K562 (cell line): ENCODE measurements at regions not wholly inside any gene's neighbourhood (a gene's known extent, or its start where the extent isn't known, plus 50 kb on each side); places are given as distances from the start of the nearest gene placed in this dataset.

ENCODE experiments used
- ATAC-seq: fragments of 200-7000 bp; cut with Tn5 transposase; 3 replicates; pipeline ENCODE4 v1.9.1; 2020; ENCODE audit warnings: moderate library complexity
- BruUV-seq: library from RNA; stranded (reverse); fragments of 400-500 nt; replicated peaks from 2 replicates; lab custom pipeline; 2021; lab: Mats Ljungman, UMichigan
- CTCF ChIA-PET: fragments of 300-600 bp; formaldehyde crosslinking; extraction: SDS; loops from one replicate; lab custom pipeline; 2021; ENCODE audit warnings: low intra/inter-chr PET ratio; lab: Yijun Ruan, JAX
- POLR2A ChIA-PET: fragments of 300-600, 350-650 bp; sonication (Branson Sonifier 250); formaldehyde crosslinking; extraction: SDS; loops from one replicate; lab custom pipeline; 2021; ENCODE audit warnings: antibody characterized with exemption, inconsistent platforms; lab: Yijun Ruan, JAX
- DNase-seq, 4 experiments: peaks; one replicate each; pipeline versions ENCODE4 v3.0.0 to v3.0.0-alpha.2; 2011 to 2018; ENCODE audit warnings: low spot score in 3 of 4, mixed read lengths in 3 of 4; ENCODE audit errors: extremely low read depth in 1 of 4
- FAIRE-seq: peaks from 2 replicates; lab custom pipeline; 2011; peaks lifted over from hg19 to GRCh38; lab: Jason Lieb, UNC
- H2AFZ ChIP-seq: 2 replicates; pipeline ENCODE4 v1.6.0; 2011; ENCODE audit warnings: low read depth, low read length, control low read depth, inconsistent platforms
- H3K27ac ChIP-seq: fragments of 200-600 bp; 3 replicates; pipeline ENCODE4 v1.8.0; 2011; ENCODE audit warnings: low read depth, mild to moderate bottlenecking, control low read depth, inconsistent platforms, low read length, moderate library complexity, mixed read lengths; ENCODE audit errors: extremely low read depth
- H3K27me3 ChIP-seq, 2 experiments: fragments of 300-600 bp in 1 of 2; 2 replicates in 1 of 2; 3 replicates in 1 of 2; pipeline versions ENCODE4 v1.6.0 to v1.8.0; 2011; ENCODE audit warnings: inconsistent platforms in 2 of 2, low read length in 2 of 2, mild to moderate bottlenecking in 1 of 2, mixed read lengths in 1 of 2, moderate library complexity in 1 of 2; ENCODE audit not compliant: control insufficient read depth in 2 of 2, insufficient read depth in 2 of 2
- H3K36me3 ChIP-seq: fragments of 300-600 bp; 3 replicates; pipeline ENCODE4 v1.8.0; 2011; ENCODE audit warnings: mild to moderate bottlenecking, low read length, inconsistent platforms; ENCODE audit not compliant: control insufficient read depth, insufficient read depth
- H3K4me1 ChIP-seq, 2 experiments: fragments of 200-600 bp in 1 of 2; replicated peaks in 1 of 2; 2 replicates in 1 of 2; 3 replicates in 1 of 2; pipeline versions ENCODE4 v1.5.1 to v1.8.0; 2011; ENCODE audit warnings: inconsistent platforms in 2 of 2, low read length in 2 of 2, mild to moderate bottlenecking in 1 of 2, mixed read lengths in 1 of 2, moderate library complexity in 1 of 2; ENCODE audit not compliant: control insufficient read depth in 2 of 2, insufficient read depth in 2 of 2
- H3K4me2 ChIP-seq: 2 replicates; pipeline ENCODE4 v1.6.1; 2011; ENCODE audit warnings: low read length, control low read depth, inconsistent platforms, mixed read lengths; ENCODE audit not compliant: insufficient read depth
- H3K4me3 ChIP-seq: fragments of 200-600 bp; sonication (generic), shearing (Covaris generic); 2 replicates; pipeline ENCODE4 v1.5.1; 2016; ENCODE audit warnings: control low read depth, inconsistent platforms
- H3K79me2 ChIP-seq: fragments of 200-600 bp; 3 replicates; pipeline ENCODE4 v1.8.0; 2011; ENCODE audit warnings: low read length, inconsistent platforms; ENCODE audit not compliant: control insufficient read depth, insufficient read depth
- H3K9ac ChIP-seq, 2 experiments: 2 replicates each; pipeline versions ENCODE4 v1.6.0 to v1.6.1; 2011; ENCODE audit warnings: low read depth in 2 of 2, low read length in 2 of 2, control low read depth in 1 of 2, inconsistent platforms in 1 of 2, mild to moderate bottlenecking in 1 of 2, mixed read lengths in 1 of 2; ENCODE audit not compliant: insufficient read depth in 1 of 2
- H3K9me1 ChIP-seq: one replicate; pipeline ENCODE4 v1.6.0; 2011; ENCODE audit warnings: inconsistent platforms, mild to moderate bottlenecking, low read length, moderate library complexity; ENCODE audit not compliant: control insufficient read depth, insufficient read depth
- H3K9me3 ChIP-seq: replicated peaks from 2 replicates; pipeline ENCODE4 v1.5.1; 2011; ENCODE audit warnings: low read depth, low read length, inconsistent platforms; ENCODE audit not compliant: control insufficient read depth, insufficient read depth
- H4K20me1 ChIP-seq: replicated peaks from 2 replicates; pipeline ENCODE4 v1.6.1; 2011; ENCODE audit warnings: low read length, inconsistent platforms, mixed read lengths; ENCODE audit not compliant: control insufficient read depth, insufficient read depth
- BRF1 ChIP-seq: IDR thresholded peaks from 3 replicates; pipeline ENCODE4 v1.6.1; 2011; ENCODE audit warnings: borderline replicate concordance, mild to moderate bottlenecking; ENCODE audit not compliant: insufficient read length; ENCODE audit errors: extremely low read depth
- FOXM1 ChIP-seq, 2 experiments: fragments of 450-650 bp in 1 of 2; sonication (generic) in 1 of 2; formaldehyde crosslinking in 1 of 2; IDR thresholded peaks; 2 replicates each; pipeline versions ENCODE4 v1.6.1 to v1.9.0; 2017 to 2022; ENCODE audit warnings: low read depth in 2 of 2, mild to moderate bottlenecking in 2 of 2, missing genetic modification reagents in 1 of 2, moderate library complexity in 1 of 2
- HDAC2 ChIP-seq: fragments of 450-650 bp; IDR thresholded peaks from 2 replicates; pipeline ENCODE4 v1.6.1; 2016; ENCODE audit warnings: mild to moderate bottlenecking
- HNRNPL ChIP-seq: fragments of 200-400 bp; formaldehyde crosslinking; IDR thresholded peaks from 2 replicates; pipeline ENCODE4 v1.6.1; 2017; ENCODE audit warnings: low read depth, mild to moderate bottlenecking, low read length
- KAT2B ChIP-seq: IDR thresholded peaks from one replicate; pipeline ENCODE4 v1.6.1; 2012; ENCODE audit warnings: low read depth, mild to moderate bottlenecking, control low read depth, inconsistent platforms, low read length, moderate library complexity
- RNF2 ChIP-seq: sonication (generic); IDR thresholded peaks from 2 replicates; pipeline ENCODE4 v1.6.1; 2016
- SREBF2 ChIP-seq: sonication (generic); formaldehyde crosslinking; IDR thresholded peaks from 2 replicates; pipeline ENCODE4 v1.4.0; 2020; ENCODE audit warnings: mild to moderate bottlenecking, missing genetic modification reagents
- ZSCAN29 ChIP-seq: fragments of 450-650 bp; IDR thresholded peaks from 2 replicates; pipeline ENCODE4 v1.6.1; 2017
- ZSCAN32 ChIP-seq: fragments of 450-650 bp; formaldehyde crosslinking; IDR thresholded peaks from 2 replicates; pipeline ENCODE4 v1.4.0; 2020; ENCODE audit warnings: mild to moderate bottlenecking, moderate library complexity
- WGBS: fragments of 100-300 bp; shearing (Covaris generic); methylation state at CpG from one replicate; pipeline ENCODE4 v1.1.6; 2016; ENCODE audit warnings: low coverage, mixed read lengths; ENCODE audit not compliant: insufficient coverage; ENCODE audit errors: missing lambda C conversion rate; 5-methylcytosine and 5-hydroxymethylcytosine counted together
- in situ Hi-C: fragments of 300-500 bp; cut with MboI; formaldehyde crosslinking; loops from 4 replicates; pipeline ENCODE4 v1.15.0; 2018; ENCODE audit warnings: inconsistent platforms, mixed read lengths
- intact Hi-C: fragments of 100-400 bp; cut with micrococcal nuclease; formaldehyde crosslinking; loops from 2 replicates; pipeline ENCODE4 v1.14.2; 2022

- no peak overlapping the region for H2AFZ ChIP-seq
- no peak for ATAC-seq
- H3K4me2 ChIP-seq = no peak overlapping the region
- no peak for DNase-seq
- no peak overlapping the region for H3K9ac ChIP-seq
- peaks cover 11 to 19% of the 10 kb centered on the region in 2 experiments for H3K4me1 ChIP-seq
- no peak overlapping the region for H3K27ac ChIP-seq
- no peaks in the 10 kb centered on the region for H3K9me3 ChIP-seq
- intact Hi-C loops = no loop called here
- ChIA-PET CTCF (no interaction called here), POLR2A (interaction anchor here (1.2 kb wide), 1 partner anchor 10 kb away, joined by 3 read pairs; no protein-coding TSS in a partner anchor)
- 14% methylated on average over 2 of the region's 2 CpGs for WGBS
- FAIRE-seq = no peak
- H4K20me1 ChIP-seq = no peaks in the 10 kb centered on the region
- H3K27me3 ChIP-seq = peaks cover 3 to 8% of the 10 kb centered on the region in 2 experiments; a peak in 4 of 5 replicates
- no TSS peak for BruUV-seq
- TF ChIP-seq ZSCAN29 (no peak), BRF1 (no peak)
- in situ Hi-C loops = no loop called here
- no peaks in the 10 kb centered on the region for H3K36me3 ChIP-seq
- H3K79me2 ChIP-seq = no peaks in the 10 kb centered on the region
- no peak overlapping the region for H3K4me3 ChIP-seq
- no peaks in the 10 kb centered on the region for H3K9me1 ChIP-seq
Observed at GRCh38 chr1:22295396-22295795, 152.5 kb upstream of the WNT4 start.

GRCh38 chr1:22295856-22296255 lies 153.0 kb upstream of the WNT4 start:
- FAIRE-seq (no peak), DNase-seq (peak in 1 of 4 experiments; percentile 4), ATAC-seq (no peak)
- Histone ChIP-seq H4K20me1 (no peaks in the 10 kb centered on the region), H3K27me3 (peaks cover 3 to 8% of the 10 kb centered on the region in 2 experiments; a peak in 4 of 5 replicates), H3K36me3 (no peaks in the 10 kb centered on the region), H2AFZ (no peak overlapping the region), H3K27ac (no peak overlapping the region), H3K9me1 (no peaks in the 10 kb centered on the region), H3K4me2 (no peak overlapping the region), H3K9me3 (no peaks in the 10 kb centered on the region), H3K9ac (no peak overlapping the region), H3K4me3 (no peak overlapping the region), H3K79me2 (no peaks in the 10 kb centered on the region), H3K4me1 (peaks cover 11 to 19% of the 10 kb centered on the region in 2 experiments)
- BruUV-seq = no TSS peak
- CTCF ChIA-PET = no interaction called here
- intact Hi-C loops = loop anchor here (2.0 kb wide), 1 partner anchor 15 kb away; no protein-coding TSS in a partner anchor
- WGBS = 45% methylated on average over 8 of the region's 8 CpGs
- no peak for TF ChIP-seq RNF2
- TF ChIP-seq KAT2B = no peak
- no peak for TF ChIP-seq HDAC2
- TF ChIP-seq FOXM1 (IDR thresholded peaks at IDR 0.05; ENCODE audit: low read depth) = no peak
- TF ChIP-seq FOXM1 (CRISPR knock-in tag; IDR thresholded peaks at IDR 0.05; ENCODE audit: low read depth) = no peak
- no peak for TF ChIP-seq SREBF2
- TF ChIP-seq HNRNPL = no peak
- no peak for TF ChIP-seq ZSCAN32 (CRISPR knock-in tag)
- in situ Hi-C loops = no loop called here
- POLR2A ChIA-PET = interaction anchor here (1.2 kb wide), 1 partner anchor 10 kb away, joined by 3 read pairs; no protein-coding TSS in a partner anchor
